Upper lobe of left lung (tissue), 4 donors: ENCODE measurements at regions not wholly inside any gene's neighbourhood (a gene's known extent, or its start where the extent isn't known, plus 50 kb on each side); places are given as distances from the start of the nearest gene placed in this dataset.

Experiments
- EP300 ChIP-seq, 4 donors: sonication (generic); formaldehyde crosslinking; IDR thresholded peaks; one replicate each; pipeline ENCODE4 v1.5.1; 2017; ENCODE audit warnings: antibody characterized with exemption in 4 of 4, control low read depth in 2 of 4
- POLR2A ChIP-seq, 4 donors: fragments of 450-650 bp; IDR thresholded peaks; one replicate each; pipeline ENCODE4 v1.5.1; 2016 to 2017; ENCODE audit warnings: antibody characterized with exemption in 4 of 4, mild to moderate bottlenecking in 2 of 4
- POLR2AphosphoS5 ChIP-seq, 2 donors: sonication (generic); formaldehyde crosslinking; IDR thresholded peaks; one replicate each; pipeline ENCODE4 v1.5.1; 2017; ENCODE audit warnings: antibody characterized with exemption in 2 of 2
- TF ChIP-seq, protein P1 (sequence below), 6 experiments: fragments of 450-650 bp in 4 of 6; fragments of 200-600 bp in 2 of 6; sonication (generic) in 2 of 6; IDR thresholded peaks; one replicate each; pipeline ENCODE4 v1.5.1; 2016 to 2019; ENCODE audit warnings: antibody characterized with exemption in 6 of 6

DNA sequence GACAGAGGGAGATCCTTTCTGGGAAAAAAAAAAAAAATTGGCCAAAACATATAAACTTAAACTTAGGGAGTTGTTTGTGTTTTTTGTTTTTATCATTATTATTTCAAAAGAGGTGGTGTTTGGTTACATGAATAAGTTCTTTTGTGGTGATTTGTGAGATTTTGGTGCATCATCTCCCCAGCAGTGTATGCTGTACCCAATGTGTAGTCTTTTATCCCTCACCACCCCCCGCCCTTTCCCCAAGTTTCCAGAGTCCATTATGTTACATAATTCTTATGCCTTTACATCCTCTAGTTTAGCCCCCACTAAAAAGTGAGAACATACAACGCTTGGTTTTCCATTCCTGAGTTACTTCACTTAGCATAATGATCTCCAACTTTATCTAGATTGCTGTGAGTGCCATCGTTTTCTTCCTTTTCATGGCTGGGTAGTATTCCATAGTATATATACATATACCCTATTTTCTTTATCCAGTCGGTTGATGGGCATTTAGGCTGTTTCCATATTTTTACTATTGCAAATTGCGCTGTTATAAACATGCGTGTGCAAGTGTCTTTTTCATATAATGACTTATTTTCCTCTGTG, 148.1 kb upstream of the ZNF92 start:
- TF ChIP-seq, protein P1, sequence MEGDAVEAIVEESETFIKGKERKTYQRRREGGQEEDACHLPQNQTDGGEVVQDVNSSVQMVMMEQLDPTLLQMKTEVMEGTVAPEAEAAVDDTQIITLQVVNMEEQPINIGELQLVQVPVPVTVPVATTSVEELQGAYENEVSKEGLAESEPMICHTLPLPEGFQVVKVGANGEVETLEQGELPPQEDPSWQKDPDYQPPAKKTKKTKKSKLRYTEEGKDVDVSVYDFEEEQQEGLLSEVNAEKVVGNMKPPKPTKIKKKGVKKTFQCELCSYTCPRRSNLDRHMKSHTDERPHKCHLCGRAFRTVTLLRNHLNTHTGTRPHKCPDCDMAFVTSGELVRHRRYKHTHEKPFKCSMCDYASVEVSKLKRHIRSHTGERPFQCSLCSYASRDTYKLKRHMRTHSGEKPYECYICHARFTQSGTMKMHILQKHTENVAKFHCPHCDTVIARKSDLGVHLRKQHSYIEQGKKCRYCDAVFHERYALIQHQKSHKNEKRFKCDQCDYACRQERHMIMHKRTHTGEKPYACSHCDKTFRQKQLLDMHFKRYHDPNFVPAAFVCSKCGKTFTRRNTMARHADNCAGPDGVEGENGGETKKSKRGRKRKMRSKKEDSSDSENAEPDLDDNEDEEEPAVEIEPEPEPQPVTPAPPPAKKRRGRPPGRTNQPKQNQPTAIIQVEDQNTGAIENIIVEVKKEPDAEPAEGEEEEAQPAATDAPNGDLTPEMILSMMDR (IDR thresholded peaks at IDR 0.05) = no peak
- TF ChIP-seq EP300 (IDR thresholded peaks at IDR 0.05) (no peak), POLR2A (IDR thresholded peaks at IDR 0.05) (no peak), POLR2AphosphoS5 (IDR thresholded peaks at IDR 0.05) (no peak)
